ENCODE measurements at regions not wholly inside any gene's neighbourhood (a gene's known extent, or its start where the extent isn't known, plus 50 kb on each side); places are given as distances from the start of the nearest gene placed in this dataset.
"Not testable (repeated sequence)": the region's sequence is repeated elsewhere in the genome, so short reads cannot be mapped to it uniquely, and the experiment has no call there.

DNA sequence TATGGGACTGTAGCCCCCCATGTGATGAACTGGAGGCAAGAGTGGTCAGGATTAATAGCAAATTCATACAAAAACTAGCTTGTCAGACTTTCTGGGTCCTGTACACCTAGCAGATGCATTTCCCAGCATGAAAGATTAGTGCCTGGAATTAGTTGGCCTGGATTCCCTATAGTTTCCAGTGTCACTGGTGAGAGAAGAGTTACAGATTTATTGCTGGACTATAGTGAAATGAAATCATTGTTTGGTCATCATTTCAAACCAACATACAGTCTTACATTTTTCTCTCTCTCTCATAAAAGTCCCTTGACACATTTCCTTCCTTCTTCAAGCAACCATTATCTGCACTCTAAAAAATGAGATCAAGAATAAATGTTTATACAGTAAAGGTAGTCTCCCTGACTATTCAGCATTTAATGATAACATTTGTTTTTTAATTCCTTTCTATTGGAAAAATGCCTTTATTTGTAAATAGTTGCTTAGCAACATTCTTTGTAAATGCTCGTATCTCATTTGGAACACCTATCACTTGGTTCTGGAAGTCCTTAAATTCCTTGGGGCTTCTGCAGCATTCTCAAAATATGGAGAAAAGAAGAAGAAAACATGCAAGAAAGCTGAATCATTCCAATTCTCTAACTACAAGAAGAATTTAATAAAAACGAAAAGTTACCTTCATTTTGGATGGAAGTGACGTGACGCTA lies 144.4 kb downstream of the MREG start:
- in situ Hi-C loops (cut with MboI; ENCODE audit: low pct_unique_long_range_greater_than_20kb, low sequenced_read_pairs) = no loop called here
- no peak for DNase-seq

DNA sequence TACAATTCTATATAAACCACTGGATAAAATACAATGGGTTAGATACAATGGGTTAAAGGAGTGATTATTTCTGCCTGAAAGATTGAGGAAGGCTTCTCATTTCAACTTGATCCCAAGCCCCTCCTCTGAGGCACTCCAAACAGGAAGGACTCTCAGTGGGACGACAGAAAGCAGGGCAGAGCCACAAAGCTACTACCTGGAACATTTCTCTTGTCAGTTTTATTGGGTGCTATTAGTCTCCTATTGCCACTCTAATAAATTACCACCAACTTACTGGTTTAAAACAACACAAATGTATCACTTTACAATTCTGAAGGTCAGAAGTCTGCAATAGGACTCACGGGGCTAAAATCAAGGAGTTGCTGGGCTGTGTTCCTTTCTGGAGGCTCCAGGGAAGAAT lies 146.7 kb downstream of the MREG start:
- in situ Hi-C loops (cut with MboI; ENCODE audit: low pct_unique_long_range_greater_than_20kb, low sequenced_read_pairs) = no loop called here
- DNase-seq = no peak

- in situ Hi-C loops (cut with MboI; ENCODE audit: low pct_unique_long_range_greater_than_20kb, low sequenced_read_pairs) = no loop called here
- DNase-seq = no peak
These were observed 149.7 kb downstream of the MREG start for GRCh38 chr2:215863687-215864086.

DNA sequence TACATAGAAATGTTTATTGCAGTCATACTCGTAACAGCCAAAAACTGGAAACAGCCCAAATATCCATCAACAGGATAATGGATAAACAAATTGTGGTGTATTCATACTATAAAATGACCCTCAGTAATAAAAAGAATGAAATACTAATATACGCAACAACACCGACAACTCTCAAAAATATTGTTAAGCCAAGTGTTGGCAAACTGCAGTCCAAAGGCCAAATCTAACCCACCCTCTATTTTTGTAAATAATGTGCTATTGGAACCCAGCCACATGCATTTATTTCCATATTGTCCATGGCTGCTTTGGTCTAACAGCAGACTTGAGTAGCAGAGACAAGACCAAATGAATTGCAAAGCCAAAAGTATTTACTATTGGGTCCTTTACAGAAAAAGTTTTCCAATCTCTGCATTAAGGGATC lies 151.0 kb downstream of the MREG start:
- in situ Hi-C loops (cut with MboI; ENCODE audit: low pct_unique_long_range_greater_than_20kb, low sequenced_read_pairs) = no loop called here
- no peak for DNase-seq

GRCh38 chr2:215861607-215862350 lies 151.6 kb downstream of the MREG start:
- in situ Hi-C loops (cut with MboI; ENCODE audit: low pct_unique_long_range_greater_than_20kb, low sequenced_read_pairs) = no loop called here
- no peak for DNase-seq

- in situ Hi-C loops (cut with MboI; ENCODE audit: low pct_unique_long_range_greater_than_20kb, low sequenced_read_pairs) = no loop called here
- no peak for DNase-seq
These were observed 157.3 kb downstream of the MREG start for GRCh38 chr2:215856080-215856479.

DNA sequence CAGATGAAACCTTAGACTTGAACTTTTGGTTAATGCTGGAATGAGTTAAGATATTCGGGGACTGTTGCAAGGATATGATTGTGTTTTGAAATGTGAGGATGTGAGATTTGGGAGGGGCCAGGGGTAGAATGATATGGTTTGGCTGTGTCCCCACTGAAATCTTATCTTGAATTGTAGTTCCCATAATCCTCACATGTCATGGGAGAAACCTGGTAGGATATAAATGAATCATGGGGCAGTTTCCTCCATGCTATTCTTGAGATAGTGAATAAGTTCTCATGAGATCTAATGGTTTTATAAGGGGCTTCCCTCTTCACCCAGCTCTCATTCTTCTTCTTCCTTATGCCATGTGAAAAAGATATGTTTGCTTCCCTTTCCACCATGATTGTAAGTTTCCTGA lies 158.0 kb downstream of the MREG start:
- DNase-seq; in situ Hi-C loops (cut with MboI; ENCODE audit: low pct_unique_long_range_greater_than_20kb, low sequenced_read_pairs): not testable (repeated sequence)

GRCh38 chr2:215854008-215854407 lies 159.3 kb downstream of the MREG start:
- in situ Hi-C loops (cut with MboI; ENCODE audit: low pct_unique_long_range_greater_than_20kb, low sequenced_read_pairs) = no loop called here

GRCh38 chr2:215851696-215852095 lies 161.7 kb downstream of the MREG start:
- no peak for DNase-seq
- in situ Hi-C loops (cut with MboI; ENCODE audit: low pct_unique_long_range_greater_than_20kb, low sequenced_read_pairs) = no loop called here

More at GRCh38 chr2:215854008-215854407, 159.3 kb downstream of the MREG start:
- no peak for DNase-seq

- in situ Hi-C loops (cut with MboI; ENCODE audit: low pct_unique_long_range_greater_than_20kb, low sequenced_read_pairs) = no loop called here
- no peak for DNase-seq
These were observed 162.3 kb downstream of the MREG start for GRCh38 chr2:215851082-215851481.

GRCh38 chr2:215850380-215850779 lies 163.0 kb downstream of the MREG start:
- in situ Hi-C loops (cut with MboI; ENCODE audit: low pct_unique_long_range_greater_than_20kb, low sequenced_read_pairs) = no loop called here
- no peak for DNase-seq

DNA sequence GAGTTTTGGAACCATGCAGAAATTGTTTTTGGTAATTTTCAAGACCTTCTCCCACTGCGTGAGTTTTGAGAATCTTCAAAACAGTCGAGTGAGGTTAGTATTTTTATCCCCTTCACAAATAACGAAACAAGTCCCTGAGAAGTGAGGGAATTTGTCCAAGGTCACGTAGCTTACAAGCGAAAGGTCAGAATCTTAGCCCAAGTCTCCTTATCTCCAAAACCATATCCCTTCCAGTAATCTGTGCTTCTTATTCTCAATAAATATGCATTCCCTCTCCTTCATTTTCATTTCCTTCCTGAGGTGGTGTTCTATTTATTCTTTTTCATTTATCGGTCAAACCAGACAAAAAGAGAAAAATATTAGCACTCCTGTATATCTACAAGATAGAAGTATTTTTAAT lies 163.6 kb downstream of the MREG start:
- no peak for DNase-seq
- in situ Hi-C loops (cut with MboI; ENCODE audit: low pct_unique_long_range_greater_than_20kb, low sequenced_read_pairs) = no loop called here

- in situ Hi-C loops (cut with MboI; ENCODE audit: low pct_unique_long_range_greater_than_20kb, low sequenced_read_pairs) = no loop called here
- no peak for DNase-seq
These were observed 164.7 kb downstream of the MREG start for GRCh38 chr2:215848698-215849097.

DNA sequence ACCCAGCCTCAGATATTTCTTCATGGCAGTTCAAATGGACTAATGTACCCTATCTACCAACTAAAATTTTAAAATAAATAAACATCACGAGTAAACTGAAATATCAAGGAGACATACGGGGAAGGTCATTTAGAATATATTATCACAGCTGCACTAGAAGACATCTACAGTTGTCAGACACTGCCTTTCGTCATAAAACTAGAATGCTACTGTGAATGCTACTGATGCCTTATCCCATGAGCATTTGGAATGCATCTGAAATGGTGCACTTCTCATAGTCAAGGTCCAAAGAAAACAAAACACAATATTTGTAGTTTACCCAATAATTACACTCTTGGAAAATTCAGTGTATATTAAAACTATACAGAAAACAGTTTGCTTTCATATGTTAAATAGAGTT lies 165.2 kb downstream of the MREG start:
- no peak for DNase-seq
- in situ Hi-C loops (cut with MboI; ENCODE audit: low pct_unique_long_range_greater_than_20kb, low sequenced_read_pairs) = no loop called here

DNA sequence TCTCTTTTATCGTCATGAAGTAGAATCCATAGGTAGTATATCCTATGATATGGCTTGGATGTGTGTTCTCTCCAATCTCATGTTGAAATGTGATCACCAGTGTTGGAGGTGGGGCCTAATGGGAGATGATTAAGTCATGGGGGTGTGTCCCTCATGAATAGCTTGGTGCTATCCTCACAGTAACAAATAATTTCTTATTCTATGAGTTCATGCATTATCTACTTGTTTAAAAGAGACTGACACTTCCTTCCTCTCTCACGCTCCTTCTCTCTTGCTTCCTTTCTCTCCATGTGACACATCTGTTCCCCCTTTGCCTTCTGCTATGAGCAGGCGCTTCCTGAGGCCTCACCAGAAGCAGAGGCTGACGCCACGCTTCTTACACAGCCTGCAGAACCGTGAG lies 165.6 kb downstream of the MREG start:
- in situ Hi-C loops (cut with MboI; ENCODE audit: low pct_unique_long_range_greater_than_20kb, low sequenced_read_pairs) = no loop called here
- no peak for DNase-seq

GRCh38 chr2:215847056-215847455 lies 166.3 kb downstream of the MREG start:
- in situ Hi-C loops (cut with MboI; ENCODE audit: low pct_unique_long_range_greater_than_20kb, low sequenced_read_pairs) = no loop called here
- no peak for DNase-seq

DNA sequence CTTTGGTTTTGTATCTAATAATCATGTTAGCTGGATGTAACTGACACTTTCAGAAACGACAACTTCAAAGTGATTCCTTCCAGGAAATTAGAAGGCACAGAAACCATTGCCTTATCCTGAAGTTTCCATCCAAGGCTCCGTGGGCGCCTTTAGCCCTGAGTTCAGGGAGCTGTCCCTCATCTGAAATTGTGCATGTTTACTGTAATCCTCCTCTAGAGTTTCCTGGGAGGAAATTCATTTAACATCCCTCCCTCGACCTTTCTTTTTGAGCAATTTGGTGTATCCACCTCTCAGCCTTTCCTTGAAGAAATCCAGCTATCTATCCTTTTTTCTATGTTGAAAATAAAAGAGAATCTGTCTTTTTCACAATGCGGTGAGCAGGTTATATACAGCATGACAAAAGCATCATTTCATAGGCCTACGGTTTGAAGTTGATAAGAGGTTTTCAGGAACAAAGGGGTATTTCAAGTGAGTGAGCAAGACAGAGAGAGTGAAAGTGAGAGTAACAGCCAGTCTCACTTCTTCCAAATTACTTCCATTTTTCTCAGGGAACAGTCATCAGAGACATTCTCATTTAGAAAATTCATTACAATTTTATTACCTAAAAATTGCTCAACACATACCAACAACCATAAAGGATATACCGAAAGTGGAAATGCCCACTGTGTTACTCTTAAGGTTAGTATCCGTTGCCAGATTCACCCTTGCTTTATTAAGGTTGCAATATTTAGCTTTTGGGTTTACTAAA lies 167.3 kb downstream of the MREG start:
- no peak for DNase-seq
- in situ Hi-C loops (cut with MboI; ENCODE audit: low pct_unique_long_range_greater_than_20kb, low sequenced_read_pairs) = no loop called here

- in situ Hi-C loops (cut with MboI; ENCODE audit: low pct_unique_long_range_greater_than_20kb, low sequenced_read_pairs) = no loop called here
- DNase-seq = no peak
These were observed 169.8 kb downstream of the MREG start for GRCh38 chr2:215843579-215843978.

- in situ Hi-C loops (cut with MboI; ENCODE audit: low pct_unique_long_range_greater_than_20kb, low sequenced_read_pairs) = no loop called here
- DNase-seq = no peak
These were observed 172.1 kb downstream of the MREG start for GRCh38 chr2:215841175-215841816.

DNA sequence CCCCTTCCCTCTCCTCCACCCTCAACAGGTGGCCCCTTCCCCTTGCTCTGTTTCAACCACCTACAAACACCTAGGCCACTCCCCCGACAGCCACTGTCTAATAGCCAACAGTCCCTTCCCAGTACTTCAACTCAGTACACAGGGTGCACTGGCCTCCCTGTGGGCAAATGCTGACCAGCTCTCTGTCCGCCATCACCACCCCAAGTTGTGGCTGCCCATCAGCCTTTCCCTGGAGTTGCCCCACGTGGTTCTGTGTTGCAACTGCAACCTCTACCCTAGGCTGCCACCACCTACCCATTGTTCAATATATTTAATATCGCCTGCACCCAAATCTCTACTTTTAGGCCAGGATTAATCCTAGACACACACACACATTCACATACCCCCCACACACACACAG lies 173.5 kb downstream of the MREG start:
- no peak for DNase-seq
- in situ Hi-C loops (cut with MboI; ENCODE audit: low pct_unique_long_range_greater_than_20kb, low sequenced_read_pairs) = no loop called here
